Peyer's patch (tissue), 4 donors: ENCODE measurements at regions not wholly inside any gene's neighbourhood (a gene's known extent, or its start where the extent isn't known, plus 50 kb on each side); places are given as distances from the start of the nearest gene placed in this dataset.

Experiments used
- DNase-seq, 3 donors: peaks; one replicate each; pipeline ENCODE4 v3.0.0-alpha.2; 2017 to 2019
- H3K27ac ChIP-seq, 4 donors: fragments of 200-600 bp; sonication (generic); one replicate each; pipeline ENCODE4 v1.5.1; 2016 to 2019
- H3K27me3 ChIP-seq, 2 donors: fragments of 200-600 bp; sonication (generic); one replicate each; pipeline ENCODE4 v1.5.1; 2019
- H3K36me3 ChIP-seq, 3 donors: fragments of 200-600 bp; sonication (generic); one replicate each; pipeline ENCODE4 v1.5.1; 2016 to 2019
- H3K4me1 ChIP-seq, 4 donors: fragments of 200-600 bp; sonication (generic); one replicate each; pipeline ENCODE4 v1.5.1; 2016 to 2019
- H3K4me3 ChIP-seq, 4 donors: fragments of 200-600 bp; sonication (generic); 1 replicate in 3 of 4; 2 replicates in 1 of 4; pipeline ENCODE4 v1.5.1; 2016 to 2019; ENCODE audit warnings: mild to moderate bottlenecking in 1 of 4
- H3K9me3 ChIP-seq, 4 donors: fragments of 200-600 bp; sonication (generic); one replicate each; pipeline ENCODE4 v1.5.1; 2016 to 2019; ENCODE audit warnings: mild to moderate bottlenecking in 1 of 4
- POLR2A ChIP-seq, 2 donors: fragments of 450-650 bp; IDR thresholded peaks; one replicate each; pipeline ENCODE4 v1.5.1; 2017; ENCODE audit warnings: antibody characterized with exemption in 2 of 2, mild to moderate bottlenecking in 2 of 2, moderate library complexity in 2 of 2
- TF ChIP-seq, protein P1 (sequence below), 6 experiments: fragments of 450-650 bp in 4 of 6; fragments of 200-600 bp in 2 of 6; sonication (generic) in 1 of 6; IDR thresholded peaks; one replicate each; pipeline ENCODE4 v1.5.1; 2017 to 2019; ENCODE audit warnings: antibody characterized with exemption in 6 of 6, mild to moderate bottlenecking in 3 of 6, moderate library complexity in 1 of 6

DNA sequence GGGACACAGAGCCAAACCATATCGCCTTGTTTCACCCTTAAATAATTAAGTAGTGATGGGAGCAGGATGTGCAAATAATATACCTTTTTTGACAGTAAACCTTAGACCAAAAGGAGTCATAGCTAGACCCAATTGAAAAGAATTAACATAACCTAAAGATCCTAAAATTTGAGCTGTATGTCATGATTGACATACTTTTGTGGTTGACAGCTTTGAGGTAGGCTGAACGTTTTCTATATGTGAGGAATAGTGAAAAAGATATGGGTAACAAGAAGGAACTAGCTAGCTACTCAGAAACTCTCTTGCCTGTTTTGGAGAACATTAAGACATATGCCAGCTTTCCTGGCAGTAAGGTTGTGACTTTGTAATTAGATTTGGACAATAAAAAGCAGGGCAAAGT is 320.6 kb downstream of the KCNC2 start:
- Histone ChIP-seq H3K36me3 (no peaks in the 10 kb centered on the region), H3K27me3 (no peaks in the 10 kb centered on the region), H3K4me1 (no peaks in the 10 kb centered on the region), H3K4me3 (no peak overlapping the region), H3K27ac (no peak overlapping the region), H3K9me3 (no peaks in the 10 kb centered on the region)
- TF ChIP-seq POLR2A (IDR thresholded peaks at IDR 0.05), result no peak
- TF ChIP-seq, protein P1, sequence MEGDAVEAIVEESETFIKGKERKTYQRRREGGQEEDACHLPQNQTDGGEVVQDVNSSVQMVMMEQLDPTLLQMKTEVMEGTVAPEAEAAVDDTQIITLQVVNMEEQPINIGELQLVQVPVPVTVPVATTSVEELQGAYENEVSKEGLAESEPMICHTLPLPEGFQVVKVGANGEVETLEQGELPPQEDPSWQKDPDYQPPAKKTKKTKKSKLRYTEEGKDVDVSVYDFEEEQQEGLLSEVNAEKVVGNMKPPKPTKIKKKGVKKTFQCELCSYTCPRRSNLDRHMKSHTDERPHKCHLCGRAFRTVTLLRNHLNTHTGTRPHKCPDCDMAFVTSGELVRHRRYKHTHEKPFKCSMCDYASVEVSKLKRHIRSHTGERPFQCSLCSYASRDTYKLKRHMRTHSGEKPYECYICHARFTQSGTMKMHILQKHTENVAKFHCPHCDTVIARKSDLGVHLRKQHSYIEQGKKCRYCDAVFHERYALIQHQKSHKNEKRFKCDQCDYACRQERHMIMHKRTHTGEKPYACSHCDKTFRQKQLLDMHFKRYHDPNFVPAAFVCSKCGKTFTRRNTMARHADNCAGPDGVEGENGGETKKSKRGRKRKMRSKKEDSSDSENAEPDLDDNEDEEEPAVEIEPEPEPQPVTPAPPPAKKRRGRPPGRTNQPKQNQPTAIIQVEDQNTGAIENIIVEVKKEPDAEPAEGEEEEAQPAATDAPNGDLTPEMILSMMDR (IDR thresholded peaks at IDR 0.05), result no peak
- no peak for DNase-seq

DNA sequence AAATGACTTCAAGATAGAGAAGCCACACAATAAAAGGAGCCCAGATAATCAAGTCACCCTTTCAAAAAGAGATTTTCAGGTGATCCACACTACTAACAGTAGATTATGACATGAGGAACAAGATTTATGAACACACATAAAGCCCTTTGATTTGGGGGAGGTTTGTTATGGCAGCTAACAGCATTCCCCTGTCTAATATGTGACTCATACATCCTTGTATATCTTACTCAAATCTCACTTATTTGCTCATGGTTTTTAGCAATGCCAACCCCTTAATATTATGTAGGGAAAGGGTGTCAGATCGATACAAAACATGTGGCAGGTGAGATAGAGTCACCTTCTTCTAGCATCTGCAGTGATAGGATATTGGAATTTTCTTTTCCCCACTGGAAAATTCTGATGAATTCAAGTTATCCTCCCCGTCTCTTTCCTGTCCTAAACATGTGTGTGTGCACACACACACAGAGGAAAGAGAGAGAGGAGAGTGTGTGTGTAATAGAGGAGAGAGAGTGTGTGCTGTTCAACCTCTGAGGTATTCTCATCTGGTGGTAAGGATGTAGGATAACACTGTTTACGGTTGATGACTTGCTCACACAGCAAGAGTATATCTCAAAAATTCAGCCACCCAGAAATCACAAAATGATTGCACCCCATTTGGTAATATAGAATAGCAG is 319.9 kb downstream of the KCNC2 start:
- Histone ChIP-seq H3K4me3 (no peak overlapping the region), H3K4me1 (no peaks in the 10 kb centered on the region), H3K27ac (no peak overlapping the region), H3K27me3 (no peaks in the 10 kb centered on the region), H3K9me3 (no peaks in the 10 kb centered on the region), H3K36me3 (no peaks in the 10 kb centered on the region)
- no peak for DNase-seq
- TF ChIP-seq, protein P1 (IDR thresholded peaks at IDR 0.05), result peak in 1 of 6 experiments; percentile 6
- no peak for TF ChIP-seq POLR2A (IDR thresholded peaks at IDR 0.05)

DNA sequence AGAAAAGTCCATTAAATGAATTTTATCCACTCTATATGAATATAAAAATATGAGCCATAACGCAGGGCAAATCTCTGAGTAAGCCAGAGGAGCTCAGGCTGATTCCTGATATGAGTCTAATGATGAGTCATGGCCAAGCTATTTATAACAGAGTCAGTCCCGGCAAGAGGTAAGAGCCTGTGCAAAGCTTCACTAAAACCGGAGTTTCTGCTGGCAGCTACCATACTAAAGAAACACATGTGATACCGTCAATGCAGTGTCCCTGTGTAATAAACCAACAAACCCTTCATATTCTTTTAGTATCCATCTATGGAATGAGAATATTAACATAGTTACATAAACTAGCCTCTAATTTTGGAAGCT is 319.4 kb downstream of the KCNC2 start:
- Histone ChIP-seq H3K9me3 (no peaks in the 10 kb centered on the region), H3K4me1 (no peaks in the 10 kb centered on the region), H3K27ac (no peak overlapping the region), H3K36me3 (no peaks in the 10 kb centered on the region), H3K27me3 (no peaks in the 10 kb centered on the region), H3K4me3 (no peak overlapping the region)
- peak in 1 of 3 donors; percentile 56 for DNase-seq
- TF ChIP-seq, protein P1 (IDR thresholded peaks at IDR 0.05), result no peak
- no peak for TF ChIP-seq POLR2A (IDR thresholded peaks at IDR 0.05)

DNA sequence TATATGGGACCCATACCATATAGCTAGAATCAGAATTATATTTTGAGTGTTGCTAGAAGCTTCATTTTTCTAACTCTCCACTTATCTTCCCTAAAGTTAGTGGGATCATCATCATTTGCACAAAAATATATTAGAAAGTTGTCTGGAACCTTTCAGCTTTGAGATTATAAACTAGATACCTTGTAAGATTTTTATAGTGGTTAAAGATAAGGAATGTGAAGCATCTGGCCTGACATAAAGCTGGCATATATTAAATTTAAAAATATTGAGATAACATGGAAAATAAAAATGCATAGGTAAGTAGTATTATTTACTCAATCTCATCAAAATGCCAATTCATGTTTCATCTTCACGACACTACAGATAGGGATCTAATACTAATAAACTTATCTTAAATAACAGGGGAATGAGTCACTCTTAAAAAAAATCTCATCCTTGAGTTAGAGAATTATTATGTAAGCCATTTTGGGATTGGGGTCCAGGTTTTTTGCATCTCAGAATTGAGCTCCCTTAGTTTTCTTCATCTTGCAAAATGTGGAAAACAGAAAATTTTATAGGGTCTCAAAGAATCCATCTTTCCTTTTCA is 318.5 kb downstream of the KCNC2 start:
- no peak for DNase-seq

DNA sequence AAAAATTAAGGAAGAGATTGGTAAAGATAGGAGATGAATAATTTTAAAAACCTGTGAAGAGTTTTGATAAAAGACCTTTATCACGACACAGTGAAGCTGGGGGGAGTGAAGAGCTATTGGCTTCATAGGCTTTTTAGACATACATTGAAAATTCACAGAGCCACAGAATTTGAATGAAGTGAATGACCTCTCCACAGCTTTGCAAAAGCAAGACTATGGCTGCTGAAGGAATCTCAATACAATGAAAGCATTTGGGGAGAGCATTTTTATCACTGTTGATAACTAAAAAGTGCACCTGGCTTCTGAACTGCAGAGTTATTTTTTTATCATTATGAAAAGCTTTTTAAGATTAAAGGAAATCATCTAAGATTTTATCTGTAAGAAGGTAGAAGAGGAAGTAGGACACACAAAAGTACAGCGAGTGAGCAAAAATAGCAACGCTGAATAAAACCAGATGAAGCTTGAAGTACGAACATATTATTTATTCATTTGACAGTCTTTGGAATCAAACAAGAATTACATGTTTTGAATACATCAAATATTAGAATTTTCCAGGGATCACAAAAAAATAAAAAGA is 317.5 kb downstream of the KCNC2 start:
- no peaks in the 10 kb centered on the region for H3K27me3 ChIP-seq
- no peak for TF ChIP-seq POLR2A (IDR thresholded peaks at IDR 0.05)
- TF ChIP-seq, protein P1 (IDR thresholded peaks at IDR 0.05), result no peak
- H3K4me1 ChIP-seq, result no peaks in the 10 kb centered on the region
- no peak for DNase-seq
- H3K36me3 ChIP-seq, result no peaks in the 10 kb centered on the region
- no peak overlapping the region for H3K27ac ChIP-seq
- no peaks in the 10 kb centered on the region for H3K9me3 ChIP-seq
- H3K4me3 ChIP-seq, result no peak overlapping the region

More for the DNA sequence above, 318.5 kb downstream of the KCNC2 start:
- Histone ChIP-seq H3K9me3 (no peaks in the 10 kb centered on the region), H3K27ac (no peak overlapping the region), H3K4me1 (no peaks in the 10 kb centered on the region), H3K36me3 (no peaks in the 10 kb centered on the region), H3K4me3 (no peak overlapping the region), H3K27me3 (no peaks in the 10 kb centered on the region)
- TF ChIP-seq, protein P1 (IDR thresholded peaks at IDR 0.05), result no peak
- TF ChIP-seq POLR2A (IDR thresholded peaks at IDR 0.05), result no peak
